EL (cell line): ENCODE measurements at regions not wholly inside any gene's neighbourhood (a gene's known extent, or its start where the extent isn't known, plus 50 kb on each side); places are given as distances from the start of the nearest gene placed in this dataset.
"Not testable (repeated sequence)": the region's sequence is repeated elsewhere in the genome, so short reads cannot be mapped to it uniquely, and the experiment has no call there.

Source experiments
- DNase-seq: peaks from one replicate; pipeline ENCODE4 v3.0.0-alpha.2; 2016

- DNase-seq = no peak
Measured at GRCh38 chr10:35950701-35951100, 308.6 kb upstream of the FZD8 start.

DNA sequence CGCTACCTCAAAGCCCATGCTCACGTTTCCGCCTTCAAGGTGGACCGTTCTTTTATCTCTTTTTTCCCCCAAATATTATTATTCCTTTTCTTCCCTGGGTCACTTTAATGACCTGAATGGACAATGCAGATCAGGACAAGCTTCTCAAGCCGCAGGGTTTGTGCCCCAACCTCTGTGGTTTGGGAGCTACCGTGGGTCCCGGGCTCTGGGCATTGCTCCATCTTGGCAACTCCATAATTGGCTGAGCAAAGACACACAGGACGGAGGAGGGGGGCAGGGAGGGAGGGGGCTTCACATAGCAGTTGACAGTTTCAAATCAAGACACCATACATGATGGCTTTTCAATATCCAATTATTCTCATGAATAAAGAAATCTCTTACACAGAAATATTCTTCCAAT, 308.1 kb upstream of the FZD8 start:
- DNase-seq = no peak

- no peak for DNase-seq
Measured at GRCh38 chr10:35949811-35950211, 307.7 kb upstream of the FZD8 start.

DNA sequence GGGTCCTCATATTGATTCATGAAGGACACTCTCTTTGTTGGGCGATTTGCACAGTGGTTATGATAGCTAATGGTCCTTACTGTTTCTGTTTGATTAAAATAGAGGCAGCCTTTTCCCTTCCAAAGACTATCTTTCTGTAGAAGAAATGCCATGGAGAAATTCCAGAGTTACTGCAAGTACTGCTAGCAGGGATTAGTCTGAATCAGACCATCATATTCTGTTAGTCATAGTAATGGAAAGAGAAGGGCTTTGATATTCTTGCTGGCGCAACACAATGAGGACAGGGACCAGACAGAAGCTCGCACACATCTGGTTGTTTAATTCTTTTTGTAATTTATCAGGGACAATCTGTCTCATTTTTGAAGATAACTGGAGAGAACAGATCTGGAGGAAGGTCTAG, 304.5 kb upstream of the FZD8 start:
- DNase-seq = no peak

GRCh38 chr10:35942057-35942456, 300.0 kb upstream of the FZD8 start:
- DNase-seq = no peak

GRCh38 chr10:35940141-35941041, 298.3 kb upstream of the FZD8 start:
- no peak for DNase-seq

DNA sequence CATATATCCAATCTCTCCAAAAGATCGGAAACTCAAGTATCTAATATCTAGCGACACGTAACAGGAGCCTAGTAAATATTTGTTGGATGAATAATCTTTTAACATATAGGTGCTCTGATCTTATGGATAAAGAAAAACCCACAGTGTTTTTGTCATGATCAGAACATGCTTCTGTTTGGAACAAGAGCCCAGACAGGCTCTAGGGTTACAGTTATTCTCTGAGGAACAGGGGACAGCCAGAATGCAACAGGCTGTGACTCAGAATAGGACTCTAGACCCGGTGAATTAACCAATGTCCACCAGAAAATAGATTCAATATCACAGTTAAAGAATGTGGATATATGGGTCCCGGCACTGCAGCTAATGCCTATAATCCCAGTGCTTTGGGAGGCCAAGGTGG, 296.1 kb upstream of the FZD8 start:
- DNase-seq = no peak

DNA sequence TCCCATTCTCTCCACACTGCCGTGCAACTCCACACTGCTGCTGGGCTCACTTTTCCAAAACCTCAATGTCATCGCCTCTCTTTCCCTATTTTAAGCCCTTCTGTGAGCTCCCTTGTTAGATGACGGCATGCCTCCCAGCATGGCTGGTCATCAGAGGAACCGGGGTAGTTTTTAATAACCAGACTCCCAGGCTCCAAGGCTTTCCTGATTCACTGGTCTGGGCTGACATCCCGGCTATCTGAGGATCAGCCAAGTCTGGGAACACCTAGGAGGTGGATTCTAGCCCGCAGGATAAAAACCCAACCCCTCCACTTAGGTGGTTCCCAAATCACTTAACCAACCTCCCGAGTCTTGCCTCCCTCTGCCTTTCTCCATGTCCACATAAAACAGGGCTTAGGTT, 295.4 kb upstream of the FZD8 start:
- DNase-seq = no peak

- DNase-seq = no peak
Measured at GRCh38 chr10:35934642-35934995, 292.5 kb upstream of the FZD8 start.

- no peak for DNase-seq
Measured at GRCh38 chr10:35933940-35934641, 292.0 kb upstream of the FZD8 start.

- DNase-seq = no peak
Measured at GRCh38 chr10:35933491-35933890, 291.4 kb upstream of the FZD8 start.

- DNase-seq = not testable (repeated sequence)
Measured at GRCh38 chr10:35929962-35930361, 287.9 kb upstream of the FZD8 start.

GRCh38 chr10:35928748-35929147, 286.7 kb upstream of the FZD8 start:
- no peak for DNase-seq

DNA sequence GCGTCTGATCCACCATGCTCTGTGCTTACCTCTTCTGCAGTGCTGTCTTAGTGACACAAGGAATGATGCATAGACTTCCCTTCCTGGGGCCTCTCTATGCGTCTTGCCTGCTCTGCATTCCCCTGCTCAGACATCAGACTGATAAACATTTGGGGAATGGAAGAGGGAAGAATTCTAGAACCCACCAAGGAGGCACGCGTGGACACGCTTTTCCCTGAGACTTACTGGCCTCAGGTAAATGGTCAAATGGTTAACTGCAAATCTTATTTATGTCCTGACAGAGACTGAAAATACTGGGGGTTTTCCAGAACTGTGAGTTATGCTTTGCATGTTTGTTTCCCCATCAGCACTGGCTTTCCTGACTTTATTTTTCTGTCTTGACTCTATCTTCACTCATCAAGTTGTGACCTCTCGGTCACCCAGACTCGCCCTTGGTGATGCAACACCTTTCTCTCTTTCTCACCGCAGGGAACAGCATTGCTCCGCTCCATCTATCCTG, 285.9 kb upstream of the FZD8 start:
- DNase-seq = no peak

- no peak for DNase-seq
Measured at GRCh38 chr10:35927341-35927740, 285.2 kb upstream of the FZD8 start.

DNA sequence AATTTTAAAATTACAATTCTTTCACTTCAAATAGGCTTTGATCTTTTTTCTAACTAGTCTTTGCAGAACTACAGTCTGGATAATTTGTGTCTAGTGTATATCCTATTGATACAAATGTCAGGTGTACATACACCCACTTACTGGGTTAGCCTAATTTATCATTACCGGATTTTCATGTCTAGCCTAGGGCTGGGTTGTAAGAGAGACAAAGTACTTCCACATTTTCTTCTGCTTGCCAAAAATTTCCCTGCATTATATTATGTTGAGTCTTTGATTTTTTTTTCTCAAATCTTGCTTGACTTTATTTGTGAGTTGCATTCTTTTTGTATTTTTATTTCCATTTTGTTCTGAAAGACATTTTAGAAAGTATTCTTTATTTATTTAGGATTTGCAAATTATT, 284.8 kb upstream of the FZD8 start:
- no peak for DNase-seq

- DNase-seq = no peak
Measured at GRCh38 chr10:35925493-35925892, 283.4 kb upstream of the FZD8 start.

DNA sequence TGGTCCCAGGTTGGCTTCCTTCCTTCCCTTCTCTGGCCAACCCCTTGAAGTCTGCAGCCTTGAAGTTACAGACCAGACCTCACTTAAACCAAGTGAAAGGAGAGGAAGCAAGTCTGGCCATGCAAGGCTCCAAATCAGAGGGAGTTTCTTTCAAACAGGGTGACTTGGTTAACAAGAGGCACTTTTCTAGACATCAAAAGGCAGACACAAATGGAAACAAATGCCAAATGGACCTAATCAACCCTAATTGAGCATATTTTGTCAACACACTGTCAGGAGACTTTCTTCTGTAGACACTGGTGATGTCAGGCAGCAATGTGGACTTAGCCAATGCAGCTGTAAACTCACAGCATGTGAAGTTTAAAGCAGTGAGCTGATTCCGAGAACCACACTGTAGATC, 282.7 kb upstream of the FZD8 start:
- no peak for DNase-seq

DNA sequence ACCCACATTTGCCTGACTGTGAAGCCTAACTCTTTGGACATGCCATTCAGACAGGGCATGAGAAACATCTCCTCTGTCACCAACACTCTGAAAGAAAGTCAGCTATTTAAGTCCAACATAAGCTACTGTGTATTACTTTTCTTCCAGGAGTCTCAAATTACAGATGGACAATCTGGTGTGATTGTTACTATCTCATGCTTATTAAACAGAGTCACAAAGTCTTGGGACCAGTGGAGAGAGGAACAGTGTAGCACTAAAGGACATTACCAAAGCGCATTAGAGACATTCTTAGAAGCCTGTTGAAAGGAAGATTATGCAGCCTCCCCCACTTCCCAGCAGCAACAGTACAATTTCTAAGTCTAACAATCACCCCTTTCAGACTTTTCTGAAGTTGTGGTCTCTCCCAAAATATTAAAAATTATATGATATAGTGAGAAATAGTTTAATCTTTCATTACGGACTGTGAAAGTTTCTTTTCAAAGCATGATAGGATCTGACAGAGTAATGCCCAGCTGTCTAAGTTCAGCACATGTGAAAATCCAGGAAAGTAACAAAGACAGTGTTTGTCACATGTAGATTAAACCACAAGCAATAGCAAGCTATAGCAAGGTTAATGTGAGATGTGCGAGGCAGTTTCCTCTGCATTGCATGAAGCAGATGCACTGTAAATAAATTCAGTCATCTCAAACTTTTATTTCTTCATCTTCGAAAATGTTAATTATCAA, 280.9 kb upstream of the FZD8 start:
- DNase-seq = no peak

- no peak for DNase-seq
Measured at GRCh38 chr10:35921866-35922350, 279.8 kb upstream of the FZD8 start.

DNA sequence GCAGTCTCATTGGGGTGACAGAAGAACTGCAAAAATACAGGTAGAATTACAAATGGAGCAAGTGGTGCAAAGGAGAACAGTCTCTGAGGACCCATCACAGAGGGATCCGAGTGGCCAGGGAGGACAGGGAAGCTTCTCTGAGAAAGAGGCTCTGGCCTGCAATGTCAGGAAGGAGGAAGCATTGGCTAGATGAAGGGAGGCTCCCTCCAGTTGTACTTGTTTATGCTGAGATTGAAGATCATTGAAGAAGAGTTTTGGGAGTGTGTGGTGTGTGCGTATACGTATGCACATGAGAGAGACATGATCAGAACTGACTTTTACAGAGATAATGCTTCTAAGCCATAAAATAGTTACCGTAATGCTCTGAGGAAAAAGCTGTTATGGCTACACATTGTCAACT, 274.7 kb upstream of the FZD8 start:
- DNase-seq = peak; percentile 55

GRCh38 chr10:35913628-35914027, 271.5 kb upstream of the FZD8 start:
- peak; percentile 71 for DNase-seq
